ENCODE measurements at regions not wholly inside any gene's neighbourhood (a gene's known extent, or its start where the extent isn't known, plus 50 kb on each side); places are given as distances from the start of the nearest gene placed in this dataset.

DNA sequence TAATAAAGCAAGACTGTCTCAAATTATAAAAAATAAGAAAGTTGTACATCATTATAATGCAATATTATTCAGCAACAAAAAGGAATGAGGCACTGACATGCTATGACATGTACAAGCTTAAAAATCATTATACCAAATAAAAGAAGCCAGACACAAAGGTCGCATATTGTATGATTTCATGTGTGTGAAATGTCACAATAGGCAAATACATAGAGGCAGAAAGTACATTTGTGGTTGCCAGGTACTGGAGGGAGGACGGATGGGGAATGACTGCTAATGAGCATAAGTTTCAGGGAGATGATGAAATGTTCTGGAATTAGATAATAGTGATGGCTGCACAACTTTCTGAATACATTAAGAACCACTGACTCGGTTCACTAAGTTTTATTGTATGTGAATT lies 73.6 kb upstream of the NBPF3 start (continued):
- TF ChIP-seq ZNF219 (CRISPR knock-in tag; IDR thresholded peaks at IDR 0.05; ENCODE audit: borderline replicate concordance): no peak
- no peak for TF ChIP-seq ZNF396 (CRISPR knock-in tag; IDR thresholded peaks at IDR 0.05; ENCODE audit: borderline replicate concordance)

DNA sequence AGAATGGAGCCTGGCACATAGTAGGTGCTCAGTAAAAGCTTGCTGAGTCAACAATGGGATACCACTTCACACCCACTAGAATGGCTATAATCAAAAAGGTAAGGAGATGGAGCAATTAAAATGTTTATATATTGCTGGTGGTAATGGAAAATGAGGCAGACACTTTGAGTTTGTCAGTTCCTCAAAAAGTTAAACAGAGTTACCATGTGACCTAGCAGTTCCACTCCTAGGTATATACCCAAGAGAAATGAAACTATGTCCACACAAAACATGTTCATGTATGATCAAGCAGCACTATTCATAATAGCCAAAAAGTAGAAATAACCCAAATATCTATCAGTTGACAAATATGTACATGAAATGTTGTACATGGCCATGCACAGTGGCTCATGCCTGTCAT lies 74.8 kb upstream of the ECE1 start:
- ATAC-seq: no peak
- ChIA-PET CTCF (interaction anchor here (0.9 to 11.0 kb wide), 8 partner anchors 11 to 147 kb away, joined by 3 to 255 read pairs (median 6); no protein-coding TSS in a partner anchor), POLR2A (no interaction called here)

More for the DNA sequence above, 74.8 kb upstream of the ECE1 start:
- TF ChIP-seq EMX1 (CRISPR knock-in tag; IDR thresholded peaks at IDR 0.05) (no peak), ZNF232 (CRISPR knock-in tag; IDR thresholded peaks at IDR 0.05) (no peak), ZNF396 (CRISPR knock-in tag; IDR thresholded peaks at IDR 0.05; ENCODE audit: borderline replicate concordance) (no peak), OVOL2 (CRISPR knock-in tag; IDR thresholded peaks at IDR 0.05; ENCODE audit: borderline replicate concordance) (no peak), NFATC4 (CRISPR knock-in tag; IDR thresholded peaks at IDR 0.05) (no peak), ZNF423 (CRISPR knock-in tag; IDR thresholded peaks at IDR 0.05) (no peak), AR (CRISPR knock-in tag; IDR thresholded peaks at IDR 0.05) (no peak), ZMAT4 (CRISPR knock-in tag; IDR thresholded peaks at IDR 0.05) (no peak), FOXP1 (CRISPR knock-in tag; IDR thresholded peaks at IDR 0.05; ENCODE audit: borderline replicate concordance) (no peak)
- TF ChIP-seq, protein P1, sequence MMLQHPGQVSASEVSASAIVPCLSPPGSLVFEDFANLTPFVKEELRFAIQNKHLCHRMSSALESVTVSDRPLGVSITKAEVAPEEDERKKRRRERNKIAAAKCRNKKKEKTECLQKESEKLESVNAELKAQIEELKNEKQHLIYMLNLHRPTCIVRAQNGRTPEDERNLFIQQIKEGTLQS (CRISPR knock-in tag; conservative IDR thresholded peaks at IDR 0.05): no peak
- TF ChIP-seq, protein P2, sequence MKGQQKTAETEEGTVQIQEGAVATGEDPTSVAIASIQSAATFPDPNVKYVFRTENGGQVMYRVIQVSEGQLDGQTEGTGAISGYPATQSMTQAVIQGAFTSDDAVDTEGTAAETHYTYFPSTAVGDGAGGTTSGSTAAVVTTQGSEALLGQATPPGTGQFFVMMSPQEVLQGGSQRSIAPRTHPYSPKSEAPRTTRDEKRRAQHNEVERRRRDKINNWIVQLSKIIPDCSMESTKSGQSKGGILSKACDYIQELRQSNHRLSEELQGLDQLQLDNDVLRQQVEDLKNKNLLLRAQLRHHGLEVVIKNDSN (CRISPR knock-in tag; IDR thresholded peaks at IDR 0.05): no peak
- TF ChIP-seq, protein P3, sequence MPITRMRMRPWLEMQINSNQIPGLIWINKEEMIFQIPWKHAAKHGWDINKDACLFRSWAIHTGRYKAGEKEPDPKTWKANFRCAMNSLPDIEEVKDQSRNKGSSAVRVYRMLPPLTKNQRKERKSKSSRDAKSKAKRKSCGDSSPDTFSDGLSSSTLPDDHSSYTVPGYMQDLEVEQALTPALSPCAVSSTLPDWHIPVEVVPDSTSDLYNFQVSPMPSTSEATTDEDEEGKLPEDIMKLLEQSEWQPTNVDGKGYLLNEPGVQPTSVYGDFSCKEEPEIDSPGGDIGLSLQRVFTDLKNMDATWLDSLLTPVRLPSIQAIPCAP (CRISPR knock-in tag; IDR thresholded peaks at IDR 0.05): no peak
- TF ChIP-seq, protein P4, sequence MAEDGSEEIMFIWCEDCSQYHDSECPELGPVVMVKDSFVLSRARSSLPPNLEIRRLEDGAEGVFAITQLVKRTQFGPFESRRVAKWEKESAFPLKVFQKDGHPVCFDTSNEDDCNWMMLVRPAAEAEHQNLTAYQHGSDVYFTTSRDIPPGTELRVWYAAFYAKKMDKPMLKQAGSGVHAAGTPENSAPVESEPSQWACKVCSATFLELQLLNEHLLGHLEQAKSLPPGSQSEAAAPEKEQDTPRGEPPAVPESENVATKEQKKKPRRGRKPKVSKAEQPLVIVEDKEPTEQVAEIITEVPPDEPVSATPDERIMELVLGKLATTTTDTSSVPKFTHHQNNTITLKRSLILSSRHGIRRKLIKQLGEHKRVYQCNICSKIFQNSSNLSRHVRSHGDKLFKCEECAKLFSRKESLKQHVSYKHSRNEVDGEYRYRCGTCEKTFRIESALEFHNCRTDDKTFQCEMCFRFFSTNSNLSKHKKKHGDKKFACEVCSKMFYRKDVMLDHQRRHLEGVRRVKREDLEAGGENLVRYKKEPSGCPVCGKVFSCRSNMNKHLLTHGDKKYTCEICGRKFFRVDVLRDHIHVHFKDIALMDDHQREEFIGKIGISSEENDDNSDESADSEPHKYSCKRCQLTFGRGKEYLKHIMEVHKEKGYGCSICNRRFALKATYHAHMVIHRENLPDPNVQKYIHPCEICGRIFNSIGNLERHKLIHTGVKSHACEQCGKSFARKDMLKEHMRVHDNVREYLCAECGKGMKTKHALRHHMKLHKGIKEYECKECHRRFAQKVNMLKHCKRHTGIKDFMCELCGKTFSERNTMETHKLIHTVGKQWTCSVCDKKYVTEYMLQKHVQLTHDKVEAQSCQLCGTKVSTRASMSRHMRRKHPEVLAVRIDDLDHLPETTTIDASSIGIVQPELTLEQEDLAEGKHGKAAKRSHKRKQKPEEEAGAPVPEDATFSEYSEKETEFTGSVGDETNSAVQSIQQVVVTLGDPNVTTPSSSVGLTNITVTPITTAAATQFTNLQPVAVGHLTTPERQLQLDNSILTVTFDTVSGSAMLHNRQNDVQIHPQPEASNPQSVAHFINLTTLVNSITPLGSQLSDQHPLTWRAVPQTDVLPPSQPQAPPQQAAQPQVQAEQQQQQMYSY (CRISPR knock-in tag; IDR thresholded peaks at IDR 0.05): no peak
- TF ChIP-seq, protein P5, sequence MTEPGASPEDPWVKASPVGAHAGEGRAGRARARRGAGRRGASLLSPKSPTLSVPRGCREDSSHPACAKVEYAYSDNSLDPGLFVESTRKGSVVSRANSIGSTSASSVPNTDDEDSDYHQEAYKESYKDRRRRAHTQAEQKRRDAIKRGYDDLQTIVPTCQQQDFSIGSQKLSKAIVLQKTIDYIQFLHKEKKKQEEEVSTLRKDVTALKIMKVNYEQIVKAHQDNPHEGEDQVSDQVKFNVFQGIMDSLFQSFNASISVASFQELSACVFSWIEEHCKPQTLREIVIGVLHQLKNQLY (CRISPR knock-in tag; IDR thresholded peaks at IDR 0.05): no peak
- TF ChIP-seq, protein P6, sequence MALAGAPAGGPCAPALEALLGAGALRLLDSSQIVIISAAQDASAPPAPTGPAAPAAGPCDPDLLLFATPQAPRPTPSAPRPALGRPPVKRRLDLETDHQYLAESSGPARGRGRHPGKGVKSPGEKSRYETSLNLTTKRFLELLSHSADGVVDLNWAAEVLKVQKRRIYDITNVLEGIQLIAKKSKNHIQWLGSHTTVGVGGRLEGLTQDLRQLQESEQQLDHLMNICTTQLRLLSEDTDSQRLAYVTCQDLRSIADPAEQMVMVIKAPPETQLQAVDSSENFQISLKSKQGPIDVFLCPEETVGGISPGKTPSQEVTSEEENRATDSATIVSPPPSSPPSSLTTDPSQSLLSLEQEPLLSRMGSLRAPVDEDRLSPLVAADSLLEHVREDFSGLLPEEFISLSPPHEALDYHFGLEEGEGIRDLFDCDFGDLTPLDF (CRISPR knock-in tag; IDR thresholded peaks at IDR 0.05): no peak
- DNase-seq (ENCODE audit: low spot score): no peak
- Mint-ChIP-seq H3K4me1 (0 out of 2 replicates have a peak, but pooled peaks cover 3% of the 10 kb centered on the region), H3K27me3 (ENCODE audit: low read depth) (no peaks in the 10 kb centered on the region), H3K36me3 (no peaks in the 10 kb centered on the region), H3K9me3 (no peaks in the 10 kb centered on the region), H3K27ac (no peak overlapping the region), H3K4me3 (no peak overlapping the region)

Measured in WTC11 (cell line).